NK-92 treated with Interleukin-12 subunit alpha and Interleukin-12 subunit beta, amount 100 ng/mL, for 24 hours (cell line): ENCODE measurements at regions not wholly inside any gene's neighbourhood (a gene's known extent, or its start where the extent isn't known, plus 50 kb on each side); places are given as distances from the start of the nearest gene placed in this dataset.

Experiments used
- DNase-seq: peaks from one replicate; lab custom pipeline; 2025; lab: John Stamatoyannopoulos, UW

DNA sequence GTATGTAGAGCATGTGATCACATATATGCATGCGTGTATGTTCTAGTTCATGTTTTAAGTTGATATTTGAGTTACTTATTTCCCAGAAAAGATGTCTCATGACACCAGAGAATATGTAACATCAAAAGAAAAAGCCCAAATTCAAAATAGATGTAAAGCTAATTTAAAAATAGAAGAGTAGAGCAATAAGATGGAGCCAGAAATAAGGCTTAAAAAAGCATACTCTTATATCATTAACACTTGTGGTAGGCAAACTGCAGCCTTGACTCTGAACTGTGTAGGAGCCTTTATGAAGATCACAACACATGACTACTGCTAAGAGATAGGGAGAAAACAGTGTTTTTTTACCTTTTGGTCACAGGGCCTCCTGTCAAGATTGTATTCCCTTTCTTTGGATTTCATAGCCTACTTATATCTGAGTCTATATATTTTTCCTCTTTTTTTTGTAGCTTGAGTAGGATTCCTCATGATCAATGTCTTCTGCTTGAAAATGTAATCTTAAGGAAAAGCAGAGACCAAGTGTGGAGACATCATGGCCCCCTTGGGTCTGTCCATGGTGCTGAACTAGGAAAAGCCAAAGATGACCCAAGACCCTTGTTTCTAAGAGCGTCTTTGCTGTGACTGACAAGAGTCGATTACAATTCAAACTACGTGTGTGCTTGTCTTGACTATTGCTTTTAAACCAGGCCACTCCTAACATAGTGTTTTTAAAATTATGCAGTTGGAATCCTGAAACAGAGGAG lies 390.4 kb downstream of the SHISA9 start:
- DNase-seq = no peak

- no peak for DNase-seq
Measured at GRCh38 chr16:13296206-13296605, 394.8 kb downstream of the SHISA9 start.

GRCh38 chr16:13298666-13299065 lies 397.3 kb downstream of the SHISA9 start:
- DNase-seq = no peak

- no peak for DNase-seq
Measured at GRCh38 chr16:13300066-13300840, 398.9 kb downstream of the SHISA9 start.

- DNase-seq = no peak
Measured at GRCh38 chr16:13305019-13305755, 403.8 kb downstream of the SHISA9 start.

GRCh38 chr16:13306161-13306995 lies 405.0 kb downstream of the SHISA9 start:
- no peak for DNase-seq

DNA sequence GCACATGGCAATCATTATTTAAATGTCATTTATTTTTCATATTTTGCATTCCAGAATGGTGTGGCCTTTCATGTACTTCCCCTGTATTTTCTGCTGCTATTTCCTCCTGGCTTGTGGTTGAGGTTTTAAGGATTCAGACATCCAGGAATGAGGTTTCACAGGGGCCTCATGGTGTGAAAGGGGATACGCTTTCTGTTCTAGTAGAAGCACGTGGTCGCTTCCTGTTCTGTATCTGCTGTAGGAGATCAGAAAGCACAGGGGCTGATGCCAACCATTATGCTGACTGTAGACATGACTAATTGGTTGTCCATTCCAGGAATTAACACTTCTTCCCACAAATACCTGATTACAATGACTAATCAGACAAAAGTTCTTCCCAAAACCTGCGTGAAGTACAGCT lies 405.9 kb downstream of the SHISA9 start:
- no peak for DNase-seq

DNA sequence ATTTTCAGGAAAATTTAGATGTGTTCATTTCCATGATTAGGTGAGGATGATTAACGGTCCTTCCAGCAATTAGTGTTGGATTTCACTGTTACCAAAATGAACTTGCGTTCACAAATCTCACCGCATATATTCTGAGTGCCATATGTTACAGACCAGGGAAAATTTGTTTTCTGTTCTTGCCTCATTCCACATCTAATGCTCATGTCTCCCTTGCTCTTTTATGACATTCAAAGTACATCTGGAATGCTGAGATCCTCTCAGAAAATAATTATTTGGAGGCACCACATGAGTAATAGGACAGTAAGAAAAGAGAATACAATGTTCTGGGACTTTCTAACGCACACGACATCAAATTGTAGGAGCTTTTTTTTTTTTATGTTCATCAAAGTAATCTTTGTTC lies 406.5 kb downstream of the SHISA9 start:
- DNase-seq = no peak

DNA sequence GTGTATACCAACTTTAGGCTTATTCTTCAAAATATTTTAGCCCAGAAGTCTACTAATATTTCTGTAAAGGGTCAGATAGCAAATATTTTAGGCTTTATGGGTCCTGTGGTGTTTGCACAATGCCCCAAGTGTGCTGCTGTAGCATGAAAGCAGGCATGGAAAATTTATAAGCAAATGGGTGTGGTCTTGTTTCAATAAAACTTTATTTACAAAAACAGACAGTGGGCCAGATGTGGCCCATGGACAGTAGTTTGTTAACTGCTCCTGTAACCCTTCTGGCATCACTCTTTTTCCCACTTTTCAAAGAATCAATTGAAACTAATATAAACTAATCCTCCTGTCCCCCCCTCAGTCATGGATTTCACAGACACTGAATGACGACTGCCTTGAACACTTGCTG lies 410.7 kb downstream of the SHISA9 start:
- DNase-seq = no peak

GRCh38 chr16:13313351-13313750 lies 412.0 kb downstream of the SHISA9 start:
- no peak for DNase-seq

- no peak for DNase-seq
Measured at GRCh38 chr16:13314633-13315032, 413.2 kb downstream of the SHISA9 start.

- DNase-seq = no peak
Measured at GRCh38 chr16:13315642-13316427, 414.4 kb downstream of the SHISA9 start.

- no peak for DNase-seq
Measured at GRCh38 chr16:13322336-13322735, 420.9 kb downstream of the SHISA9 start.

DNA sequence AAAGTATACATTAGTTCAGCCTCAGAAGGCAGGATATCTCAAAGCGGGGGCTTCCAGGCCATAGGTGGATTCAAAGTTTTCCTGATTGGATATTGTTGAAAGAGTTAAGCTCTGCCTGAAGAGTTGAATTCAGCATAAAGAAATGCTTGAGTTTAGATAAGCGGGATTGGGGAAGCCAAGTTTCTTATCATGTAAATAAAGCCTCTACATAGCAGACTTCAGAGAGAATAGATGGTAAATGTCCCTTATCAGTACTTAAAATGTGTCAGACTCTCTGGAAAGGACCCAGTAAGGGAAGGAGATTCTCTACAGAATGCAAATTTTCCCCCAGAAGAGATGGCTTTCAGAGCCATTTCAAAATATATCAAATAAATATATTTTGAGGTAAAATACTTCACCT lies 423.5 kb downstream of the SHISA9 start:
- DNase-seq = no peak

- no peak for DNase-seq
Measured at GRCh38 chr16:13325396-13325795, 424.0 kb downstream of the SHISA9 start.

- DNase-seq = no peak
Measured at GRCh38 chr16:13331918-13332317, 430.5 kb downstream of the SHISA9 start.

- DNase-seq = no peak
Measured at GRCh38 chr16:13332713-13333255, 431.4 kb downstream of the SHISA9 start.

DNA sequence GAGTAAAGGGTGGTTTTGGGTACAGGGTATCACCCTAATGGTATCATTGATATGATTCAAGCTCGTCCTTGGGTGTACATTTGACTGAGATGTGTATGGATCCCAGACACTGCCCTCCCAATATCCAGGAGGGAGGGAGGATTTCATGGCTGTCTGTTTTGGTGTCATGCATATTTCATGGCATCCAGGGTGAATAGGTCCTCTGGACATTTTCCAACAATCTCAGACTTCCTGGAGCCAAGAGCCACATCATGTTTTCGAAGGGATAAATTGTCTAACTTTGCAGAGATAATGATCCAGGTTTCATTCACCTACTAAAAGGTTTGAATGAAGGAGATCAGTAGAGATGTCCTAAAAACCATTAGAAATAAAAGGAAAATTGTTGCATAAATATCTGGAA lies 431.9 kb downstream of the SHISA9 start:
- no peak for DNase-seq

DNA sequence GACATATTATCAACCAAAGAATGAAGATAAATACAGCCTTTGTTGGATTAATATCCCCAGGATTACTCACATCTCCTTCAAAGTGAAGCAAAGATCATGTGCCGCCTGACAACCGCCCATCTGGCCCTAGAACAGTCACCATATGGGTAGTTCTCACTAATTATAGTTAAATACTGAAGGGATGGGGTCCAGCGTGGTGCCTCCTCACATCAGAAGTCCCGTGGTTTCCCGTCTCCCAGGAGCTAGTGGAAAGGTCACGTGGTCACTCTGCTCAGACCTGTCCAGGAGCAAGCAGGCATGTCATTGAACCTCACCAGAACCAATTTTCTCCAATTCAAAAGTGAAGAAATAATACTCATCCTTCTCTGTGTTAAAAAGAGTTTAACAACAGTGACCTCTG lies 434.5 kb downstream of the SHISA9 start:
- DNase-seq = no peak

- DNase-seq = no peak
Measured at GRCh38 chr16:13336335-13336734, 434.9 kb downstream of the SHISA9 start.
